ENCODE measurements at regions not wholly inside any gene's neighbourhood (a gene's known extent, or its start where the extent isn't known, plus 50 kb on each side); places are given as distances from the start of the nearest gene placed in this dataset.

DNA sequence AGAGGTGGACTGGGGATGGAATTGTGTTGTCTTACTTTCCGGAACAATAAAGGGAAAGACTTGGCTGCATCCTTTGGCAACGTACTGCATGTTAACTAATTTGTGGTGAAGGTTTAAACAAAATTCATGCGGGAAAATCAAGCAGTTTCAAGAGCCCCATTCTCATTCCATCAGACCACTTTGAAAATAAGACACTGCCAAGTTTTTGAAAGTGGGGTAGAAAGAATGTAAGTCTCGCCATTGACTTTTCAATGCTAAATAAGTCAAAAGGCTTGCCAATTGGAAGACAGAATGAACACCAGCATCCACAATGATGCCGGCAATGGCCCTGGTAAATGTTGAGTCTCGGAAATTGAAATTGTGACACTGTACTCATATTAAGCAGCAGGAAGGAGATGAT, 322.0 kb downstream of the RND3 start:
- Histone ChIP-seq H3K9me2 (ENCODE audit: insufficient read depth) (no peaks in the 10 kb centered on the region), H3K4me2 (peak overlapping the region; percentile 71), H2AFZ (no peak overlapping the region), H3K9me3 (ENCODE audit: insufficient read depth, low read depth) (no peaks in the 10 kb centered on the region), H3K4me1 (replicated peaks; ENCODE audit: insufficient read depth) (peaks cover 48% of the 10 kb centered on the region), H3K27ac (peak overlapping the region; percentile 98), H3K27me3 (ENCODE audit: insufficient read depth, low read depth) (no peaks in the 10 kb centered on the region), H4K20me1 (ENCODE audit: insufficient read depth) (no peaks in the 10 kb centered on the region), H3F3A (ENCODE audit: insufficient read depth, low read depth) (peaks cover 24% of the 10 kb centered on the region), H3K4me3 (peak overlapping the region; percentile 44; the same call in 1 of the 2 replicates), H3K79me2 (ENCODE audit: low read depth) (no peaks in the 10 kb centered on the region), H3K36me3 (ENCODE audit: low read depth) (no peaks in the 10 kb centered on the region)
- ChIA-PET CTCF (no interaction called here), POLR2A (ENCODE audit: unreplicated experiment) (interaction anchor here (0.7 kb wide), 1 partner anchor 357 kb away, joined by 3 read pairs; no protein-coding TSS in a partner anchor)
- TSS peak; percentile 71 for BruUV-seq (replicated peaks)
- intact Hi-C loops (cut with micrococcal nuclease; ENCODE audit: unreplicated experiment) = no loop called here
- no peak for DNase-seq
- TF ChIP-seq, protein P1, sequence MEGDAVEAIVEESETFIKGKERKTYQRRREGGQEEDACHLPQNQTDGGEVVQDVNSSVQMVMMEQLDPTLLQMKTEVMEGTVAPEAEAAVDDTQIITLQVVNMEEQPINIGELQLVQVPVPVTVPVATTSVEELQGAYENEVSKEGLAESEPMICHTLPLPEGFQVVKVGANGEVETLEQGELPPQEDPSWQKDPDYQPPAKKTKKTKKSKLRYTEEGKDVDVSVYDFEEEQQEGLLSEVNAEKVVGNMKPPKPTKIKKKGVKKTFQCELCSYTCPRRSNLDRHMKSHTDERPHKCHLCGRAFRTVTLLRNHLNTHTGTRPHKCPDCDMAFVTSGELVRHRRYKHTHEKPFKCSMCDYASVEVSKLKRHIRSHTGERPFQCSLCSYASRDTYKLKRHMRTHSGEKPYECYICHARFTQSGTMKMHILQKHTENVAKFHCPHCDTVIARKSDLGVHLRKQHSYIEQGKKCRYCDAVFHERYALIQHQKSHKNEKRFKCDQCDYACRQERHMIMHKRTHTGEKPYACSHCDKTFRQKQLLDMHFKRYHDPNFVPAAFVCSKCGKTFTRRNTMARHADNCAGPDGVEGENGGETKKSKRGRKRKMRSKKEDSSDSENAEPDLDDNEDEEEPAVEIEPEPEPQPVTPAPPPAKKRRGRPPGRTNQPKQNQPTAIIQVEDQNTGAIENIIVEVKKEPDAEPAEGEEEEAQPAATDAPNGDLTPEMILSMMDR (conservative IDR thresholded peaks at IDR 0.05) = no peak
- TF ChIP-seq EZH2 (IDR thresholded peaks at IDR 0.05; ENCODE audit: low read depth) = no peak

DNA sequence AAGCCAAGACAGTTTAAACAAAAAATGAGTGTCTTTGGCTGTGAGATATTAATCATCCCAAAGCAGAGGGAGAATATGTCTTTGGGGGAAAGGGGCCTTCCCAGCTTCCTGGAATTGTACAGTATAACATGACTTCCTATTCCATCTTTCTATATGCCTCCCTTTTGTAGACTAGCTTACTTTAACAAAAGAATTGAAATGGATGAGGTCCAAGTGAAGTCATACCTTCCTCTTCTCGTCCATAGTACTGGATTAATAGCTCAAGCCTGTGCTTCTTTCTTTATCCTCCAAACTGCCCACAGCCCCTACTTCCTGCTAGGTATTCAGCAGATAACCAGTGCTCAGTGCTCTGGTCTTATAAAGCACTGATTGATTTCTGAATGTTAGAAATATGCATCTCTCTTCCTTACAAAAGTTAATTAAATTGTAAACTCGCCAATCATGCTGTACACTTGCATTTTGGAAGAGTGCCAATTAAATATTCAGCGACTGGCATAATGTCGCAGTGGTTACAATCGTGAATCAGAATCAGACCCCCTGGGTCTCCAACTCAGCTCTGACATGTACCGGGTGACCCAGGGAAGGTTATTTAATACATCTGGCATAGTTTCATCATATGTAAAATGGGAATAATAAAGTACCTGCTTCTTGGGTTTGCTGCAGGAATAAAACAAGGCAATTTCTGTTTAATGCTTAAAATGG, 325.1 kb downstream of the RND3 start:
- Histone ChIP-seq H3F3A (ENCODE audit: insufficient read depth, low read depth) (peaks cover 17% of the 10 kb centered on the region; the same call in 1 of the 2 replicates), H3K27me3 (ENCODE audit: insufficient read depth, low read depth) (no peaks in the 10 kb centered on the region), H3K9me2 (ENCODE audit: insufficient read depth) (no peaks in the 10 kb centered on the region), H3K27ac (no peak overlapping the region), H3K9me3 (ENCODE audit: insufficient read depth, low read depth) (no peaks in the 10 kb centered on the region; the same call in 1 of the 2 replicates), H3K4me3 (no peak overlapping the region), H3K36me3 (ENCODE audit: low read depth) (no peaks in the 10 kb centered on the region), H3K79me2 (ENCODE audit: low read depth) (no peaks in the 10 kb centered on the region), H4K20me1 (ENCODE audit: insufficient read depth) (no peaks in the 10 kb centered on the region), H3K4me2 (no peak overlapping the region), H2AFZ (no peak overlapping the region), H3K4me1 (replicated peaks; ENCODE audit: insufficient read depth) (peaks cover 28% of the 10 kb centered on the region)
- CTCF ChIA-PET = no interaction called here
- TF ChIP-seq EZH2 (IDR thresholded peaks at IDR 0.05; ENCODE audit: low read depth) = no peak
- TF ChIP-seq, protein P1 (conservative IDR thresholded peaks at IDR 0.05) = no peak
- intact Hi-C loops (cut with micrococcal nuclease; ENCODE audit: unreplicated experiment) = no loop called here
- BruUV-seq (replicated peaks) = no TSS peak
- DNase-seq = no peak
- POLR2A ChIA-PET (ENCODE audit: unreplicated experiment) = interaction anchor here (0.5 kb wide), 1 partner anchor 529 kb away, joined by 4 read pairs; no protein-coding TSS in a partner anchor

DNA sequence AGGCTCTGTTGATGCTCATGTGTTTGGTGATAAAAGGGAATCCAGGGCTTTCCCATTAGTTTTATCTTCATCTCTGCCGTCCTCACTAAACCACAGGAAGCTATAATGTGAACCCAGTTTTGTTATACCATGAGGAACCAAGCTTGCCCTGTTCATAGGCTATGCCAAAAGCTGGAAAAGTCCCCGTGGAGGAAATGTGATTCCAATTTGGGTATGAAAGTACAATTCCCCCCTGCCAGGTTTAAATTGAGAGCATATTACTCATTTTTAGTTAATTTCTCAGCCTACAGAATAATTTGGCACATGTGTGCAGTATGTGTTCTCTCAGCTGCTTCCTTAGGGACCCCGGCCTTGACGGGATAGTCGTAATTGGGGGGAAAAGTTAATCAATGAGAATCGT, 327.4 kb downstream of the RND3 start:
- no peak for TF ChIP-seq EZH2 (IDR thresholded peaks at IDR 0.05; ENCODE audit: low read depth)
- TF ChIP-seq, protein P1 (conservative IDR thresholded peaks at IDR 0.05) = no peak
- H4K20me1 ChIP-seq (ENCODE audit: insufficient read depth) = no peaks in the 10 kb centered on the region
- no peaks in the 10 kb centered on the region for H3K36me3 ChIP-seq (ENCODE audit: low read depth)
- no peaks in the 10 kb centered on the region for H3F3A ChIP-seq (ENCODE audit: insufficient read depth, low read depth)
- no peak overlapping the region for H3K4me2 ChIP-seq
- no peak overlapping the region for H3K27ac ChIP-seq
- ChIA-PET POLR2A (ENCODE audit: unreplicated experiment) (interaction anchor here (0.7 kb wide), 1 partner anchor 16 kb away, joined by 3 read pairs; no protein-coding TSS in a partner anchor), CTCF (no interaction called here)
- no peaks in the 10 kb centered on the region; the same call in 1 of the 2 replicates for H3K9me3 ChIP-seq (ENCODE audit: insufficient read depth, low read depth)
- H3K79me2 ChIP-seq (ENCODE audit: low read depth) = no peaks in the 10 kb centered on the region
- no TSS peak for BruUV-seq (replicated peaks)
- no peaks in the 10 kb centered on the region for H3K9me2 ChIP-seq (ENCODE audit: insufficient read depth)
- H3K4me3 ChIP-seq = no peak overlapping the region
- H2AFZ ChIP-seq = no peak overlapping the region
- peaks cover 5% of the 10 kb centered on the region for H3K4me1 ChIP-seq (replicated peaks; ENCODE audit: insufficient read depth)
- intact Hi-C loops (cut with micrococcal nuclease; ENCODE audit: unreplicated experiment) = no loop called here
- no peaks in the 10 kb centered on the region for H3K27me3 ChIP-seq (ENCODE audit: insufficient read depth, low read depth)
- no peak for DNase-seq

All from PC-9 (cell line).